ENCODE measurements at regions not wholly inside any gene's neighbourhood (a gene's known extent, or its start where the extent isn't known, plus 50 kb on each side); places are given as distances from the start of the nearest gene placed in this dataset.

- H3K4me3 ChIP-seq (ENCODE audit: control insufficient read depth in 1 of 7, extremely low read depth in 1 of 7, insufficient read depth in 4 of 7, low read depth in 2 of 7, low read length in 6 of 7), result no peak overlapping the region
- DNase-seq, result no peak
- no peaks in the 10 kb centered on the region for H3K4me1 ChIP-seq (ENCODE audit: control extremely low read depth in 1 of 4, control insufficient read depth in 4 of 4, insufficient read depth in 4 of 4, low read length in 3 of 4)
- no peaks in the 10 kb centered on the region for H3K9me3 ChIP-seq (ENCODE audit: control extremely low read depth in 1 of 5, control insufficient read depth in 4 of 5, insufficient read depth in 2 of 5, low read depth in 1 of 5, low read length in 4 of 5)
- H3K27ac ChIP-seq (ENCODE audit: insufficient read depth in 1 of 2, low read depth in 1 of 2, low read length in 2 of 2, poor library complexity in 1 of 2, severe bottlenecking in 2 of 2), result no peak overlapping the region
- no CpG with 5 or more reads among the region's 3 CpGs for WGBS (ENCODE audit: insufficient coverage)
- no peaks in the 10 kb centered on the region for H3K36me3 ChIP-seq (ENCODE audit: control insufficient read depth in 4 of 4, insufficient read depth in 4 of 4, low read length in 3 of 4)
- H3K27me3 ChIP-seq (replicated peaks in 2 of 5; ENCODE audit: control insufficient read depth in 4 of 5, insufficient read depth in 5 of 5, low read length in 4 of 5), result peaks cover 0 to 1% (median 0%) of the 10 kb centered on the region in 5 experiments
- ChIA-PET CTCF (no interaction called here), POLR2A (interaction anchor here (0.6 kb wide), 1 partner anchor 396 kb away, joined by 3 read pairs; no protein-coding TSS in a partner anchor)
Observed at GRCh38 chr14:51547260-51547659, 104.5 kb upstream of the FRMD6 start.

DNA sequence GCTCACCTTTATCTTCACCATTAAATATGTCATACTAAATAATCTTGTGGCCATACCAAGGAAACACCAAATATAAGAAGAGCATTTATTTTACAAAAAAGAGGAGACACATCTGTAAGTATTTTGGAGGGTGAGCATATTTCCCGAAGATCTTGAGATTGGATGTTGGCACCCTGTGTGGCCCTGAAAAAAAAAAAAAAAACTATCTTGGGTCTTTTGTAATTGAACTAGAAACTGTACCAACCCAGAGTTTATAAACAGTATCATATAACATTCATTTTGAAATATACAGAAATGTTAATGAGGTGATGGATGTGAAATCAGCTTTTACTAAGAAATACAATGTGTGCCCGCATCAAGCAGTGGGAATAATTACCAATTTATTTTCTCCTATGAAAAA is 104.0 kb upstream of the FRMD6 start:
- no peaks in the 10 kb centered on the region for H3K9me3 ChIP-seq (ENCODE audit: control extremely low read depth in 1 of 5, control insufficient read depth in 4 of 5, insufficient read depth in 2 of 5, low read depth in 1 of 5, low read length in 4 of 5)
- no CpG with 5 or more reads among the region's 2 CpGs for WGBS (ENCODE audit: insufficient coverage)
- no peak overlapping the region for H3K4me3 ChIP-seq (ENCODE audit: control insufficient read depth in 1 of 7, extremely low read depth in 1 of 7, insufficient read depth in 4 of 7, low read depth in 2 of 7, low read length in 6 of 7)
- DNase-seq, result no peak
- no peaks in the 10 kb centered on the region for H3K4me1 ChIP-seq (ENCODE audit: control extremely low read depth in 1 of 4, control insufficient read depth in 4 of 4, insufficient read depth in 4 of 4, low read length in 3 of 4)
- CTCF ChIA-PET, result no interaction called here
- no peak overlapping the region for H3K27ac ChIP-seq (ENCODE audit: insufficient read depth in 1 of 2, low read depth in 1 of 2, low read length in 2 of 2, poor library complexity in 1 of 2, severe bottlenecking in 2 of 2)
- H3K36me3 ChIP-seq (ENCODE audit: control insufficient read depth in 4 of 4, insufficient read depth in 4 of 4, low read length in 3 of 4), result no peaks in the 10 kb centered on the region
- POLR2A ChIA-PET, result interaction anchor here (0.6 kb wide), 1 partner anchor 396 kb away, joined by 3 read pairs; no protein-coding TSS in a partner anchor
- H3K27me3 ChIP-seq (replicated peaks in 2 of 5; ENCODE audit: control insufficient read depth in 4 of 5, insufficient read depth in 5 of 5, low read length in 4 of 5), result peaks cover 0 to 2% (median 0%) of the 10 kb centered on the region in 5 experiments

GRCh38 chr14:51548187-51548586 is 103.5 kb upstream of the FRMD6 start:
- POLR2A ChIA-PET, result no interaction called here
- H3K36me3 ChIP-seq (ENCODE audit: control insufficient read depth in 4 of 4, insufficient read depth in 4 of 4, low read length in 3 of 4), result no peaks in the 10 kb centered on the region
- H3K27ac ChIP-seq (ENCODE audit: insufficient read depth in 1 of 2, low read depth in 1 of 2, low read length in 2 of 2, poor library complexity in 1 of 2, severe bottlenecking in 2 of 2), result no peak overlapping the region
- peaks cover 0 to 3% (median under 1%) of the 10 kb centered on the region in 5 experiments for H3K27me3 ChIP-seq (replicated peaks in 2 of 5; ENCODE audit: control insufficient read depth in 4 of 5, insufficient read depth in 5 of 5, low read length in 4 of 5)
- H3K4me3 ChIP-seq (ENCODE audit: control insufficient read depth in 1 of 7, extremely low read depth in 1 of 7, insufficient read depth in 4 of 7, low read depth in 2 of 7, low read length in 6 of 7), result no peak overlapping the region
- 94% methylated on average over 4 of the region's 4 CpGs for WGBS (ENCODE audit: insufficient coverage)
- no peak for DNase-seq
- H3K4me1 ChIP-seq (ENCODE audit: control extremely low read depth in 1 of 4, control insufficient read depth in 4 of 4, insufficient read depth in 4 of 4, low read length in 3 of 4), result no peaks in the 10 kb centered on the region
- H3K9me3 ChIP-seq (ENCODE audit: control extremely low read depth in 1 of 5, control insufficient read depth in 4 of 5, insufficient read depth in 2 of 5, low read depth in 1 of 5, low read length in 4 of 5), result no peaks in the 10 kb centered on the region
- CTCF ChIA-PET, result interaction anchor here (1.1 kb wide), 1 partner anchor 68 kb away, joined by 3 read pairs; no protein-coding TSS in a partner anchor

GRCh38 chr14:51550636-51551035 is 101.1 kb upstream of the FRMD6 start:
- ChIA-PET POLR2A (no interaction called here), CTCF (no interaction called here)
- H3K36me3 ChIP-seq (ENCODE audit: control insufficient read depth in 4 of 4, insufficient read depth in 4 of 4, low read length in 3 of 4), result no peaks in the 10 kb centered on the region
- no peaks in the 10 kb centered on the region for H3K9me3 ChIP-seq (ENCODE audit: control extremely low read depth in 1 of 5, control insufficient read depth in 4 of 5, insufficient read depth in 2 of 5, low read depth in 1 of 5, low read length in 4 of 5)
- no peak overlapping the region for H3K4me3 ChIP-seq (ENCODE audit: control insufficient read depth in 1 of 7, extremely low read depth in 1 of 7, insufficient read depth in 4 of 7, low read depth in 2 of 7, low read length in 6 of 7)
- H3K27ac ChIP-seq (ENCODE audit: insufficient read depth in 1 of 2, low read depth in 1 of 2, low read length in 2 of 2, poor library complexity in 1 of 2, severe bottlenecking in 2 of 2), result no peak overlapping the region
- DNase-seq, result no peak
- H3K27me3 ChIP-seq (replicated peaks in 2 of 5; ENCODE audit: control insufficient read depth in 4 of 5, insufficient read depth in 5 of 5, low read length in 4 of 5), result peaks cover 0 to 4% (median 1%) of the 10 kb centered on the region in 5 experiments
- no peaks in the 10 kb centered on the region for H3K4me1 ChIP-seq (ENCODE audit: control extremely low read depth in 1 of 4, control insufficient read depth in 4 of 4, insufficient read depth in 4 of 4, low read length in 3 of 4)
- 100% methylated on average over 2 of the region's 5 CpGs for WGBS (ENCODE audit: insufficient coverage)

- CTCF ChIA-PET, result no interaction called here
- WGBS (ENCODE audit: insufficient coverage), result 94% methylated on average over 5 of the region's 7 CpGs
- DNase-seq, result no peak
- H3K27ac ChIP-seq (ENCODE audit: insufficient read depth in 1 of 2, low read depth in 1 of 2, low read length in 2 of 2, poor library complexity in 1 of 2, severe bottlenecking in 2 of 2), result no peak overlapping the region
- POLR2A ChIA-PET, result interaction anchor here (0.6 kb wide), 1 partner anchor 61 kb away, joined by 3 read pairs; no protein-coding TSS in a partner anchor
- H3K9me3 ChIP-seq (ENCODE audit: control extremely low read depth in 1 of 5, control insufficient read depth in 4 of 5, insufficient read depth in 2 of 5, low read depth in 1 of 5, low read length in 4 of 5), result no peaks in the 10 kb centered on the region
- no peaks in the 10 kb centered on the region for H3K4me1 ChIP-seq (ENCODE audit: control extremely low read depth in 1 of 4, control insufficient read depth in 4 of 4, insufficient read depth in 4 of 4, low read length in 3 of 4)
- H3K27me3 ChIP-seq (replicated peaks in 2 of 5; ENCODE audit: control insufficient read depth in 4 of 5, insufficient read depth in 5 of 5, low read length in 4 of 5), result peaks cover 0 to 4% (median 1%) of the 10 kb centered on the region in 5 experiments
- H3K4me3 ChIP-seq (ENCODE audit: control insufficient read depth in 1 of 7, extremely low read depth in 1 of 7, insufficient read depth in 4 of 7, low read depth in 2 of 7, low read length in 6 of 7), result no peak overlapping the region
- no peaks in the 10 kb centered on the region for H3K36me3 ChIP-seq (ENCODE audit: control insufficient read depth in 4 of 4, insufficient read depth in 4 of 4, low read length in 3 of 4)
Observed at GRCh38 chr14:51552275-51552674, 99.4 kb upstream of the FRMD6 start.

DNA sequence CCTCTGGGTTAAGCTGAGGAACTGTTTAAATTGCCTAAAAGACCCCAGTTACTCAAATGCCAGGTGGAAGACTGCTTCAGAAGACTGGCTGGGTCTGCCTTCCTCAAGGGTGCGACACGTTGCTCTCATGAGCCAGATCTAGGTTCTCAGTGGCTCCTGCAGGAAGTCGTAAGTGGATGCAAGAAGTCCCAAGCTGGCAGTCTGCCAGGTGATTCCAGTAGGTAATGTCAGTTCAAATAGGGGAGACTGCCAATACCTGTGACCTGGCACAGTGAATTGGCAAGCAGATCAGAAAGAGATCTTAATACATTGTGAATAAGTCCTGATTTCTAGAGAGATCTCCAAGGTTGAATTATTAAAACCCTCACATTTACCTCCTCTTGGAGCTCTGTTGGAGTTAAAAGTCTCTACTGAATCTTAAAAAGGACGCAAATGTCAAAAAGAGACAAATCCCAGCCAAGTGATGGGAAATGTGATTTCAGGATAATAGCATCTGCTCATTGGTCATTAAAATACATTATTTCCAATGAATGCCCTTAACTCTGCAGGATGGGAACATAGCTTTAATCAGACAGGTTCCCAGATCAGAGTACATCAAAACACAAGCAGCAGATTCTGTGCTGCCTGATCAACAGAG is 98.8 kb upstream of the FRMD6 start:
- H3K36me3 ChIP-seq (ENCODE audit: control insufficient read depth in 4 of 4, insufficient read depth in 4 of 4, low read length in 3 of 4), result no peaks in the 10 kb centered on the region
- DNase-seq, result no peak
- H3K4me3 ChIP-seq (ENCODE audit: control insufficient read depth in 1 of 7, extremely low read depth in 1 of 7, insufficient read depth in 4 of 7, low read depth in 2 of 7, low read length in 6 of 7), result no peak overlapping the region
- H3K27ac ChIP-seq (ENCODE audit: insufficient read depth in 1 of 2, low read depth in 1 of 2, low read length in 2 of 2, poor library complexity in 1 of 2, severe bottlenecking in 2 of 2), result no peak overlapping the region
- ChIA-PET CTCF (no interaction called here), POLR2A (interaction anchor here (0.6 kb wide), 1 partner anchor 61 kb away, joined by 3 read pairs; no protein-coding TSS in a partner anchor)
- no peaks in the 10 kb centered on the region for H3K4me1 ChIP-seq (ENCODE audit: control extremely low read depth in 1 of 4, control insufficient read depth in 4 of 4, insufficient read depth in 4 of 4, low read length in 3 of 4)
- H3K27me3 ChIP-seq (replicated peaks in 2 of 5; ENCODE audit: control insufficient read depth in 4 of 5, insufficient read depth in 5 of 5, low read length in 4 of 5), result peaks cover 0 to 4% (median 1%) of the 10 kb centered on the region in 5 experiments
- WGBS (ENCODE audit: insufficient coverage), result 68% methylated on average over 3 of the region's 4 CpGs
- H3K9me3 ChIP-seq (ENCODE audit: control extremely low read depth in 1 of 5, control insufficient read depth in 4 of 5, insufficient read depth in 2 of 5, low read depth in 1 of 5, low read length in 4 of 5), result no peaks in the 10 kb centered on the region

DNA sequence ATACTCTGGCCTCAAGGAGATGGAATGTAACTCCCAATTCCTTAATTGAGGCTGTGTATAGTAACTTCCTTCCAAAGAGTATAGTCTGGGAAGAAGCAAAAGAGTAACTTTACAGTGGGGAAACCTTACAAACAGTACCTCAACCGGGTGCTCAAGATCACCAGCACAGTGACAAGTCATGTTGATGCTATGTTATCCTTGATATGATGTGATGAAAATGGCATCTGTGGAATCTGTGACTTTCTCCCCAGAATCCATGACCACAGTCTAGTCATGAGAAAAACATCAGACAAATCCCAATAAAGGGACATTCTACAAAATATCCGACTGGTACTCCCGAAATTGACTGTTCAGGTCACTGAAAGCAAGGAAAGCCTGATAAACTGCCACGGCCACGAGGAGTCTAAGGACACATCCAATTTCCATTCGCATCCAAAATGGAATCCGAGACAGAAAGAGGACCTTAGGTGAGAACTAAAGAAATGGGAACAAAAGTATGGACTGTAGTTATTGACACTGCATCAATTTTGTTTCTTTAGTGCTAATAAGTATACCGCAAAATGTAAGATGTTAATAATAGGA is 97.3 kb upstream of the FRMD6 start:
- H3K4me1 ChIP-seq (ENCODE audit: control extremely low read depth in 1 of 4, control insufficient read depth in 4 of 4, insufficient read depth in 4 of 4, low read length in 3 of 4), result no peaks in the 10 kb centered on the region
- WGBS (ENCODE audit: insufficient coverage), result 96% methylated on average over 4 of the region's 8 CpGs
- ChIA-PET CTCF (no interaction called here), POLR2A (no interaction called here)
- no peaks in the 10 kb centered on the region for H3K36me3 ChIP-seq (ENCODE audit: control insufficient read depth in 4 of 4, insufficient read depth in 4 of 4, low read length in 3 of 4)
- DNase-seq, result no peak
- H3K27me3 ChIP-seq (replicated peaks in 2 of 5; ENCODE audit: control insufficient read depth in 4 of 5, insufficient read depth in 5 of 5, low read length in 4 of 5), result peaks cover 0 to 4% (median 1%) of the 10 kb centered on the region in 5 experiments
- no peak overlapping the region for H3K27ac ChIP-seq (ENCODE audit: insufficient read depth in 1 of 2, low read depth in 1 of 2, low read length in 2 of 2, poor library complexity in 1 of 2, severe bottlenecking in 2 of 2)
- H3K9me3 ChIP-seq (ENCODE audit: control extremely low read depth in 1 of 5, control insufficient read depth in 4 of 5, insufficient read depth in 2 of 5, low read depth in 1 of 5, low read length in 4 of 5), result no peaks in the 10 kb centered on the region
- no peak overlapping the region for H3K4me3 ChIP-seq (ENCODE audit: control insufficient read depth in 1 of 7, extremely low read depth in 1 of 7, insufficient read depth in 4 of 7, low read depth in 2 of 7, low read length in 6 of 7)
